ENCODE measurements at regions not wholly inside any gene's neighbourhood (a gene's known extent, or its start where the extent isn't known, plus 50 kb on each side); places are given as distances from the start of the nearest gene placed in this dataset.

- no peak for TF ChIP-seq POLR2A (IDR thresholded peaks at IDR 0.05; ENCODE audit: low read depth)
- no peak for TF ChIP-seq CTCF (IDR thresholded peaks at IDR 0.05)
- no peak for TF ChIP-seq EP300 (IDR thresholded peaks at IDR 0.05)
- no peak for TF ChIP-seq POLR2AphosphoS5 (IDR thresholded peaks at IDR 0.05)
Measured at GRCh38 chr10:109618748-109619147, 304.6 kb downstream of the XPNPEP1 start.
